Muscle of leg (tissue), 3 donors: ENCODE measurements at regions not wholly inside any gene's neighbourhood (a gene's known extent, or its start where the extent isn't known, plus 50 kb on each side); places are given as distances from the start of the nearest gene placed in this dataset.

Experiments
- DNase-seq: peaks from one replicate; pipeline ENCODE4 v3.0.0; 2013
- H3K27ac ChIP-seq: one replicate; pipeline ENCODE4 v1.5.1; 2013; ENCODE audit warnings: mild to moderate bottlenecking, low read length, control low read depth
- H3K27me3 ChIP-seq: one replicate; pipeline ENCODE4 v1.6.1; 2013; ENCODE audit warnings: low read length; ENCODE audit not compliant: control insufficient read depth, insufficient read depth
- H3K36me3 ChIP-seq: one replicate; pipeline ENCODE4 v1.6.1; 2013; ENCODE audit warnings: low read length; ENCODE audit not compliant: control insufficient read depth, insufficient read depth
- H3K4me1 ChIP-seq: one replicate; pipeline ENCODE4 v1.6.1; 2013; ENCODE audit warnings: low read length; ENCODE audit not compliant: control insufficient read depth, insufficient read depth
- H3K4me3 ChIP-seq: one replicate; pipeline ENCODE4 v1.5.1; 2013; ENCODE audit warnings: low read length, control low read depth
- H3K9me3 ChIP-seq: replicated peaks from 2 replicates; pipeline ENCODE4 v1.6.1; 2013; ENCODE audit warnings: low read depth, low read length; ENCODE audit not compliant: control insufficient read depth
- WGBS: methylation state at CpG from one replicate; pipeline ENCODE4 v1.1.5; 2013; ENCODE audit warnings: missing lambda C conversion rate; ENCODE audit not compliant: insufficient coverage; 5-methylcytosine and 5-hydroxymethylcytosine counted together

DNA sequence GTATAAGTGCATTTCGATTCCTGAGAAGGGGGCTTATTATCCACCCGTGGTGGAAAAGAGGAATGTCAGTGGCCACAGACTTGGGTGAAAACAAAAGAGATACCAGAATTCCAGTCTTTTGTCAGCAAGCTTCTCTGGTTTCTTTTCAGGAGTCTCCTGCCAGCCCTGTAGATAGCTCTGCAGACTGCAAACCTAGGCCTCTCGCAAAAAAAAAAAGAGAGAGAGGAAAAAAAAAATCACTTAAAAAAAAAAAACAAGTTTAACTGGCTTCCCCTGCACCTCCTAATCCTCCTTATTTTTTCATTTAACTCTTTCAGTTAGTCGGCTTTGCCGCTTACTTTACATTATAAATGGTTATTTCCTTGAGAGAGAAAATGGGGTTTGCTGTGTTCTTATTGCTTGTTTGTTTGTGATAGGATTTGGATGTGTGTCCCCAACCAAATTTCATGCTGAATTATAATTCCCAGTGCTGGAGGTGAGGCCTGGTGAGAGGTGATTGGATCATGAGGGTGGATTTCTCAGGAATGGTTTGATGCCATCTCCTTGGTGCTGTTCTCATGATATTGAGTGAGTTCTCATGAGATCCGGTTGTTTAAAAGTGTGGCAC is 170.0 kb downstream of the BCL11B start:
- Histone ChIP-seq H3K4me3 (no peak overlapping the region), H3K27ac (no peak overlapping the region), H3K9me3 (peaks cover 2% of the 10 kb centered on the region), H3K36me3 (no peaks in the 10 kb centered on the region), H3K4me1 (no peaks in the 10 kb centered on the region), H3K27me3 (no peaks in the 10 kb centered on the region)
- DNase-seq = no peak
- no CpG with 5 or more reads among the region's 6 CpGs for WGBS

DNA sequence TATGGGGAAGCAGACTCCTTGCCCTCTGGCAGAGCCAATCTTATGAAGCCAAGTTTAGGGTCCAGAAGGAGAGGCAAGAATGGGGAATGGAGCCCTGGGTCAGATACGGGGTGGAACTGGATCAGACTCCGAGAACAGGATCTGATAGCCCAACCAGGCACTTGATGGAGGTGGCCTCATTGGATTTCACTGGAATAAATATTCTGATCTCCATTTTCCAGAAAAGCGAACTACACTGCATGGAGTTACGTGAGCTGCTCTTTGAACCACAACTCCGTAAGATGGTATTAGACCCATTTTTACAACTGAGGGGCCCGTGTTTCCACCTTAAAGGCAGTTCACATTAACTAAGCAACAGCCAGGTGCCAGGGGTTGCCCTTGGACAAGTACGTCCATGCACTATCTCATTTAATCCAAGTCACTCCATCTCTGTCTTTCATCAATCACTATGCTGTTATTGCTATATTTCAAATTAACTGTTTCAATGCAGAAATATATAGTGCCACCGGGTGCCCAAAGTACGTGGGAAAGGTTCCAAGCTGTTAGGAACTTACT is 155.2 kb downstream of the BCL11B start:
- DNase-seq = no peak
- Histone ChIP-seq H3K36me3 (no peaks in the 10 kb centered on the region), H3K9me3 (no peaks in the 10 kb centered on the region), H3K27ac (no peak overlapping the region), H3K4me3 (no peak overlapping the region), H3K27me3 (peaks cover 30% of the 10 kb centered on the region), H3K4me1 (peaks cover 9% of the 10 kb centered on the region)
- WGBS = 88% methylated on average over 6 of the region's 9 CpGs

DNA sequence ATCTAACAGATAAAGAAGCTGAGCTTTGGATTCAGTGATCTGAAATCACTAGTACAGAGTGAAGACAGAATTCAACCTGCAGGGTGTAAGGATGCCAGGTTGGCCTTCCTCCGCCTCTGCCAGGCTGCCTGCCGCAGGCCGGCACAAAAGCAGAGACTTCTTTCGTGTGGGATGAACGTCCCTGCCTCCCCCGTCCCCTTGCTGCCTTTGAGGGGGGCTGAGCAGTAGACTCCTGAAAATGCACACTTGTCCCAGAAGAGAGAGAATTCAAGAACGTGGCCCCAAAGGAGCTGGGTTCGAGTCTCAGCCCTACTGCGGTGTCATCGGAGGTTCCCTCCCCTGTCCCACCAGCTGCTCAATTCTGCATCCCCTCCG is 154.3 kb downstream of the BCL11B start:
- peaks cover 9% of the 10 kb centered on the region for H3K4me1 ChIP-seq
- WGBS = 57% methylated on average over 11 of the region's 11 CpGs

DNA sequence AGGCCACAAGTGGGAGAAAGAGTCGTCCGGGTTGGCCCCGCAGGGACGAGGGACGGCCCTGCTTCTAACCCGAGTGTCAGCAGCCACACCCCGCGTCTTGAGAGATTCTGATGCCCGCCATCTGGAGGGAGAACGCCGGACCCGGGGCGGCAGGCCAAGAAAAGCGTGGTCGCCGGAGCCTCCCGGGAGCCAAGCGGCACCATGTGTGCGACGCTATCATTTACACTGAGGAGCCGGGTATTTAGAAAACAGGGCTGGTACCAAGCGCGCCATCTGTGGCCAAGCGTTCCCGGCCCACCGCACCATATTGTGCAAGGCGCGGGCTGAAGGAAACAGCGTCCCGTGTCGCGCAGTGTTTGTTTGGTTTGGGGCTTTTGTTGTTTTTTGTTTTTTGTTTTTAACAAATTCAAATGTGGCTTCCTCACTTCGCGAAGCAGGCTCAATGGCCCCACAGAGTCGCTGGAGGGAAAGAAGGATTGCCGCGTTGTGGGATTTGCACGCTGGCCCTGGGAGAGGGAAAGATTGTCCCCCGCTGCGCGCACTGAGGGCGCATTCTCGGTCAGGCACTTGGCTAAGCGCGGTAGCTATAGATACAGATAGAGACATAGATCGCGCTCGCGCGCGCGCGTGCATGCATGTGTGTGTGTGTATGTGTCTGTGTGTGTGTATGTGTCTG is 153.8 kb downstream of the BCL11B start:
- H3K36me3 ChIP-seq = no peaks in the 10 kb centered on the region
- H3K27me3 ChIP-seq = peaks cover 32% of the 10 kb centered on the region
- H3K4me1 ChIP-seq = peaks cover 9% of the 10 kb centered on the region
- DNase-seq = peak; percentile 55
- no peak overlapping the region for H3K4me3 ChIP-seq
- no peaks in the 10 kb centered on the region for H3K9me3 ChIP-seq
- H3K27ac ChIP-seq = no peak overlapping the region
- WGBS = 4% methylated on average over 37 of the region's 53 CpGs

More for the DNA sequence above, 154.3 kb downstream of the BCL11B start:
- Histone ChIP-seq H3K27me3 (peaks cover 30% of the 10 kb centered on the region), H3K4me3 (no peak overlapping the region), H3K27ac (no peak overlapping the region), H3K9me3 (no peaks in the 10 kb centered on the region), H3K36me3 (no peaks in the 10 kb centered on the region)
- no peak for DNase-seq

DNA sequence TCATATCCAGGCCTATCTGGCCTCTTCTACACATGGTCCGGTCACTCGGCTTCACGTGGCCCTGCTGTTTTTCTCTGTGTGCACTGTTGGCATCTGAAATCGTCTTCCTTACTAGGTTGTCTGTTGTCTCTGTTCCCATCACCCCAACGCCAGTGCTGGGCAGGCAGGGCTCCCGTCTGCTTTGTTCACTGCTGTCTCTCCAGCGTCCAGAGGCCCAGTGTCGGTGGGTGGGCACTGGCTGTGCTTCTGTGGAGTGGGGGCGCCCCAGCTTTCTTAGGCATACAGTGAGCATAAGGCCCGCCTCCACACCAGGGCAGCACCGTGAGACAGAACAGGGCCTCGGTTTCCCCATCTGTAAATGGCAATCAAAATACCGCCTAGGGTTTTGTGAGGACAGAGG is 153.1 kb downstream of the BCL11B start:
- peaks cover 9% of the 10 kb centered on the region for H3K4me1 ChIP-seq
- H3K36me3 ChIP-seq = no peaks in the 10 kb centered on the region
- no peak for DNase-seq
- WGBS = 43% methylated on average over 5 of the region's 13 CpGs
- H3K27ac ChIP-seq = no peak overlapping the region
- no peaks in the 10 kb centered on the region for H3K9me3 ChIP-seq
- H3K27me3 ChIP-seq = peaks cover 34% of the 10 kb centered on the region
- H3K4me3 ChIP-seq = no peak overlapping the region
